IPS-NIHi11 (cell line): ENCODE measurements at regions not wholly inside any gene's neighbourhood (a gene's known extent, or its start where the extent isn't known, plus 50 kb on each side); places are given as distances from the start of the nearest gene placed in this dataset.
"Not testable (repeated sequence)": the region's sequence is repeated elsewhere in the genome, so short reads cannot be mapped to it uniquely, and the experiment has no call there.

Source experiments
- DNase-seq: peaks from one replicate; pipeline ENCODE4 v3.0.0; 2012; ENCODE audit warnings: mixed read lengths, low spot score

GRCh38 chr9:101970609-101971008, 232.2 kb upstream of the GRIN3A start:
- no peak for DNase-seq

DNA sequence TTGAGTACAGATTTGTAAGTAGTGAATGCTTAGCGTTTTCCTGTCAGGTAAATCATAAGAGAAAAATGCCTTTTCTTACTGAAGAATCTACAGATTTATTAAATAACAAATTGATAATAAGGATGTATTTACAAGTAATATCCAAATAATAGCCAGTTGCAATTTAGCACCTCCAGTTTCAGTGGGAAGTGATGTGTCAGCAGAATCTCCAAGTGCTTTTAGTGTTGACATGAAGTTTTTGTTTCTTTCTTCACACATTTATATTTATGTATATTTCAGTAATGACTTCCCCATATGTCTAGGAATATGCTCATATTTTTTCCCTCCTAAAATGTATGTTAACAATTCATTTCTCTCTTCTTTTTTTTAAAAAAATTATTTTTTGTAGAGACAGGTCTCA, 229.9 kb upstream of the GRIN3A start:
- DNase-seq = no peak

DNA sequence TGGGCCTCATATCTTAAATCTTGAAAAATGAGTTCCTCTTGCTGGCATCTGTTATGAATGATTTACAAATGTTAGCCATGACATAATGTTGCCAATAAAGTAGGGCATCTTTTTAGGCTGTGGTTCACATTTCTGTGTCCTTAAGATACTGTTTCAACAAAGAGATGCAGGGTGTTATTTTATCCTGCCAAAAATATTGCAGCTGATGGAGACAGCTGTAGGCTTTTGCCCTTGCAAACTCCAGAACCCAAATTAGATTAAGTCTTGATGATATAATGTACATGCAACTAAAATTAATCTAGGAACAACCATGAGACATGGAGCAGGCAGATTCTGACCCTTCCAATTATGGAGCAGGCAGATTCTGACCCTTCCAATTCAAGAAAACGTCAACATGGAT, 228.2 kb upstream of the GRIN3A start:
- no peak for DNase-seq

DNA sequence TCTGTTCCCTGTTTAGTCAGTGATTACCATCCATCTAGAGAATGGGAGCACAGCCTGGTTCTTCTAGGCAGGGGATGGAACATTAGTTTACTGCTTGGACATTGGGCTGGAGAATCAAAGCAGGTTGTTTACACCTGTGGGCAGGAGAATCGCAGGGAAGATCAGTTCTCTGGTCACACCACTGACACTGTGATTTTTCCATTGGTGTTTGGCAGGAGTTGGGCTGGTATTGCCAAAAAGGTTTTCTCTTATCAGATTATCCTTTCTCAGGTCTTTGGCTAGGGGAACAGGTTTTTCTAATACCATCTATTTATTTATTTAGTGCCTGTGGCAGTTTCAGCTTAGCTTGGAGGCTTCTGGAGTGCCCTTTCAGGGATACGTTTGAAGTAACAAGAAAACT, 219.3 kb upstream of the GRIN3A start:
- no peak for DNase-seq

DNA sequence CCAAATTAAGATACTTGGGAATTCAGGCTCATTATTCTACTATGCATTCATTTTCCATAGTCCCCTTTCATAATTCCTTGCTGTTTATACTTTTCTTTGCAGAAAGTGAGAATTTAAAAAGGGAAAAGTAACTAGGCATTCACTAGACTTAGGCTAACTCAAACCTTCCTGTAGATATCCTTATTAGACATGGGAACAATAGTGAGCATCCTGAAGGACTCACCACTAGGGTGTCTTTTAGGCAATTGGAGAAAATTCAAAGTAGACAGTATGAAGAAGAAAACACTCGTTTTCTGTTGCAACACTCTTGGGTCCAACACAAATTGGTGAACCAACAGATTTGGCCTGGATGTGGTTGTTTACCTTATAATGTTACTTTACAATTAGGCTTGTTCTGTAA, 213.2 kb upstream of the GRIN3A start:
- no peak for DNase-seq

- no peak for DNase-seq
Measured at GRCh38 chr9:101931756-101932155, 193.3 kb upstream of the GRIN3A start.

DNA sequence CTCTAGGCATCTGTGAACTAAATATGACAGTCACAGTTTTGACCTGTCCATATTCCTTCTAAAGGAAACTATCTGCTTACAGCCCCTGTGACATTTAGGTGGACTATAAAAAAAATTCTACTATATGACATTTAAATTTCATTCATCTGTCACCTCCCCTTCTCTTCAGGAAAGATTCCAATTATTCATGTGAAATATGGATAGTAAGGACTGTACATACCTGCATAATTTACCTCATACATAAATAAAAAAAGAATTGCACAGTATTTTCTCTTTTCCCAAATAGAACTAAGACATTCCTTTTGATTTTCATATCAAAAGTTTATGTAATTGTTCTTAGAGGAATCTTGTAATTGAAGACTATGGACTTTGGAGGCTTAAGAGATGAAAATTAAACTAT, 192.3 kb upstream of the GRIN3A start:
- no peak for DNase-seq

DNA sequence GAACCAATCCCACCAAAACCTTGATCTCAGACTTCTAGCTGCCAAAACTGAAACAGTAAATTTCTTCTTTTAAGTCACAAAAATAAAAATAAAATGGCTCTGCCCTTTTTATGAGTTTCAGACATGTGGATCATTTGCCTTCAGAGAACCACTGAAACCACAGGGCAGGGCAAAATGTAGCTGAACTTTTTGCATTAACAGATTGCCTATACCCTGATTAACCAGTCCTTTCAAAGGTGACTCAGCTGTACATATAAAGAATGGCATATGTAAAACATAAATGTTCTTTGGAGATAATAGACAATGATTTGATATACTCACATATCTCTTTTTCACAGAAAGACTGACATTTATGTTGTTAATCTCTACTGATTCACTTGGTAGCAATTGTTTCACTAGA, 187.1 kb upstream of the GRIN3A start:
- DNase-seq = no peak

DNA sequence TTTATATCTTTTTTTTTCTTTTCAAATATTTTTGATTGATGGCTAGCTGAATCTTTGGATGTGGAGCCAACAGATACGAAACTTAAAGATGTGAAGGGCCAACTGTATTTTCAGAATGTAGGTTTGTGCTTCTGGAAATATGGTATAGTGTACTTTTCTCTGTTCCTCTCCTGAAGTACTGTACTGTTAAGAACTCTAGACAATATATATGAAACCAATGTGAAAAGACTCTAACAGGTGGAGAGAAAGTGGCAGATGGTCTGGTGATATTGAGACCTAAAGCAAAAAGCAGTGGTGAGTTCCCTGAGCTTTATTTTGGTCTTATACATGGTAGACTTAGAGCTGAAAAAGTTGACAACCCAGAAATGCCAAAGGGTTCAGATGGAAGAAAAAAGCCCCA, 185.0 kb upstream of the GRIN3A start:
- no peak for DNase-seq

GRCh38 chr9:101916948-101917347, 178.5 kb upstream of the GRIN3A start:
- not testable (repeated sequence) for DNase-seq

DNA sequence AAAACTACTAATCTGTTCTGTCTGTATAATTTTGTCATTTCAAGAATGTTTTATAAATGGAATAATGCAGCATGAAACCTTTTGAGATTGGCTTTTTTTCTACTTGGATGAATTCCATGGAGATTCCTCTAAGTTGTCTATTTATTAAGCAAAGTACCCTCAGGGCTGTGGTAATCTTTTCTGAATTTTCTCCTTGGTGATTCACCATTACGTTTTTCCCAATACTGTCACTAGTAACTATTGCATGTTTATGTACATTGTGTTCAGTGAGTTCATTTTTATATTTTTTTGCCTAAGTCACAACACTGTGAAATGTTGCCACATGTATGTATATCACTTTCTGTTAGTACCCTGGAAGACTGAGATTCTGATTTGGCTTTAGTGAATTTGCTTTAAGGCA, 177.0 kb upstream of the GRIN3A start:
- DNase-seq = no peak

DNA sequence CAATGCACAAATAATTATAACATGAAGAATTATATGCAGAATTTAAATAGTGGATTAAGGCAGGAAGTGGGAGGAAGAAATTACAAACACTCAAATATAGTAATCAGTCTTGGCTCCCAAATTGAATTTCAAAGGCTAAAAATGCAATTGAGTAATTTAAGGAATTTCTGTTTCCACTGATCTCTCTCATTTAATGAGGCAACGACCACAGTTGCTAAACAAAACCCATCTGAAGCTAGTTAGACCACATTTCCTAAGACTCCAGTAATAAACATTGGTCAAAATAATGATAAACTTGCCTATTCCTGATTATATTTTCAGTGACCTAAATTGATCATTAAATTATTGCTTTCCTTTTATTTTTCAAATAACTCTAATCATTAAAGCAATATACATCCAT, 174.3 kb upstream of the GRIN3A start:
- no peak for DNase-seq

DNA sequence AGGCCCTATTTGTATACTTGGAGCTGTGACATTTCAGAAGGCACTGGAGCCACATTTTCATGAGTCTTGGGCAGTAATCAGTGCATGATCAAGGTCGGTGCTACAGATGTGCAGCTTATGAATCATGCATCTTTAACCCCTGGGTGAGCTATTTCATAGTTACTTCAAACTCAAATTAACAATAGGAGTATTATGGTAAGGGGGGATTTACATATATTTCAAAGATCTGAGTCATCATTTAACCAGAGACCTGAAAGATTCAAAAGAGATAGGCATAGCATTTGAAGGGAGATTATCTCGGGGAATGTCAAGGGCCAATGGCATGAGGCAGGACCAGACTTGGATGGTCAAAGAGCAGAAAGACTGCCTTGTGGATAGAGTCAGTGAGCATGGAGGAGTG, 169.0 kb upstream of the GRIN3A start:
- no peak for DNase-seq

GRCh38 chr9:101904845-101905244, 166.4 kb upstream of the GRIN3A start:
- no peak for DNase-seq

DNA sequence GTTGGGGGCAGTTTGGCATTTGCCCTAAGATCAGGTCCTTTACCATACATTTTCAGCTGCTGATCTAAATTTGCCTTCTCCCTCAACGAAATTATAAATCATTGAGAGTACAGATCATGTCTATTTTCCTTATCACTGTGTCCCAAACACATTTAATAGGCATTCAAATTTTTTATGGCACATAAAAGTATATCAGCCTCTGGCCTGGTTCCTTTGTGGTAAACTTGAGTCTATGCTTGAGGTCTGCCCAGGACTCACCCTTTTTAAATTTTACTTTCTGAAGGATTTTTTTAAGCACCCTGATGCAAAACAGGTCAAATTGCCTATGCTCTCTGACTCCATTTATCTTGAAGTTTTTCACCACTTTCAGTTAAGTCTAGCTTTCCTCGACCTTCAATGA, 163.6 kb upstream of the GRIN3A start:
- no peak for DNase-seq

- no peak for DNase-seq
Measured at GRCh38 chr9:101897196-101897595, 158.7 kb upstream of the GRIN3A start.

GRCh38 chr9:101893661-101894646, 155.5 kb upstream of the GRIN3A start:
- DNase-seq = no peak

DNA sequence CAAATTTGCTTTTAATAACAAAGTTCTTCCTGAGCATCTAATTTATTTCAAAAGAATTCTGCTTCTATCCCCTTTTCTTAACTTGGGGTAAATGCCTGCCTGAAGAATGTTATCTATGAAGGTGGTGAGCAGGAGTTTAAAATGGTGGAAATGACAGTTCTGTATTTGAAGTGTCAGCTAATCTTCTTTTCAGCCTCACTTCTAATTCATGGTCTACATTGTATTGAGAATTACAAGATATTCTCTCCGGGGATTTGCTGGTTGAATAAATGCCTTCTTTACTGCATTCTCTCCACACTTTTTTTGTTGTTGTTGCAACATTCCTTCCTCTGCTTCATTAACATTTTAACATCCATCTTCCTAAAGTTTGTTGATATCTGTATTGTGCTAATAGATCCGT, 143.1 kb upstream of the GRIN3A start:
- no peak for DNase-seq

- no peak for DNase-seq
Measured at GRCh38 chr9:101880846-101881245, 142.4 kb upstream of the GRIN3A start.

DNA sequence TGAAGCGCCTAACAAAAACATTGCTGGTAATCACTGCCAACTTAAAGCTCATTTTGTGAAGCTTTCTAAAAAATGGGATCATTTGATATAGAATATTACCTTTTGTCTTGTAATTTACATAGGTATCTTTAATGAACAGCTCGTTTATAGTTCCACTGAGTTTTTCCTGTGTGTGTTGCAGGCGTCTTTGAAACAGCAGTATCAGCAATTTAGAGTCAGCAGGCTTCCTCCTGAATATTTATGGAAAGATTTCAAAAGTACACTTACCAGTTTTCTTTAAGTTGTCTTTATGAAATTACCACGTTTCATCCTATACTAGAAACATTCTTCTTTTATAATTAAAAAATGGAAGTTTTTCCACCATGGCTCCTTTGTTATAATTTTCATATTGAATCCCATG, 140.3 kb upstream of the GRIN3A start:
- no peak for DNase-seq

GRCh38 chr9:101877439-101877838, 139.0 kb upstream of the GRIN3A start:
- DNase-seq = no peak

GRCh38 chr9:101861472-101861871, 123.0 kb upstream of the GRIN3A start:
- no peak for DNase-seq

DNA sequence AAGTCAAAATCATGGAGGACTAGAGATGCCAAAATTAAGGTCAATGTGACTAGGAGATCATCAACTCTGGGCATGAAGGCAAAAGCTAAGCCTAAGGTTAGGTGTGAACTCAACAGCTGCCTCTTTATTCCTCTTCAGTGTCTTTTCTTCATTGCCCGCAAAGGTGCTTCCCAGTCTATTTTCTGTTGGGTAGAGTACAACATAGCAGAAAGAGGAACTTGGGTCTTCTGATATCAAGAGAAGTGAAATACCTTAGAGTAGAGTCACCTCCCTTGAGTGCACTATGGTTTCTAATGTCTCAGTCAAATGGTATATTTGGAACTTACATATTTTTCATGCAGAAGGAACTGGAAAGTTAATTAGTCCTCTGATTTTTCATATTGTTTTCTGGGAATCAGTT, 122.5 kb upstream of the GRIN3A start:
- no peak for DNase-seq

- no peak for DNase-seq
Measured at GRCh38 chr9:101859620-101860019, 121.2 kb upstream of the GRIN3A start.
